ENCODE measurements at regions not wholly inside any gene's neighbourhood (a gene's known extent, or its start where the extent isn't known, plus 50 kb on each side); places are given as distances from the start of the nearest gene placed in this dataset.

GRCh38 chr2:9083287-9083686 is 79.8 kb upstream of the MBOAT2 start:
- TF ChIP-seq TAF1 (IDR thresholded peaks at IDR 0.05; ENCODE audit: low read depth, low read length) (no peak), SPI1 (IDR thresholded peaks at IDR 0.05; ENCODE audit: low read depth, low read length) (no peak), POLR2A (IDR thresholded peaks at IDR 0.05; ENCODE audit: low read depth, low read length) (no peak), POLR2AphosphoS5 (IDR thresholded peaks at IDR 0.05; ENCODE audit: low read depth, low read length) (no peak), PAX5 (IDR thresholded peaks at IDR 0.05; ENCODE audit: insufficient read depth, low read length, severe bottlenecking) (no peak), POU2F2 (IDR thresholded peaks at IDR 0.05; ENCODE audit: low read depth, low read length) (no peak)
